PC-9 (cell line): ENCODE measurements at regions not wholly inside any gene's neighbourhood (a gene's known extent, or its start where the extent isn't known, plus 50 kb on each side); places are given as distances from the start of the nearest gene placed in this dataset.

Source experiments
- BruUV-seq: library from RNA; stranded (reverse); fragments of 400-500 nt; replicated peaks from 2 replicates; lab custom pipeline; 2021; lab: Mats Ljungman, UMichigan
- CTCF ChIA-PET: fragments of 300-600 bp; sonication (Branson Sonifier 250); formaldehyde crosslinking; loops from one replicate; lab custom pipeline; 2022; ENCODE audit warnings: antibody characterized with exemption; lab: Charles Lee
- POLR2A ChIA-PET: fragments of 300-600 bp; sonication (Branson Sonifier 250); formaldehyde crosslinking; loops from one replicate; lab custom pipeline; 2022; ENCODE audit warnings: antibody characterized with exemption; ENCODE audit not compliant: unreplicated experiment; lab: Charles Lee
- DNase-seq, 2 experiments: peaks; one replicate each; pipeline versions ENCODE4 v3.0.0 to v3.0.0-alpha.2; 2015 to 2022; ENCODE audit warnings: mixed read lengths in 1 of 2
- H2AFZ ChIP-seq: fragments of 200-600 bp; sonication (generic); 2 replicates; pipeline ENCODE4 v1.8.1; 2017; ENCODE audit warnings: antibody characterized with exemption
- H3F3A ChIP-seq: fragments of 200-600 bp; sonication (generic); 2 replicates; pipeline ENCODE4 v1.8.1; 2017; ENCODE audit warnings: antibody characterized with exemption, mild to moderate bottlenecking, low read depth; ENCODE audit not compliant: insufficient read depth
- H3K27ac ChIP-seq: fragments of 200-600 bp; sonication (generic); 2 replicates; pipeline ENCODE4 v1.6.1; 2016; ENCODE audit warnings: mixed run types
- H3K27me3 ChIP-seq: fragments of 200-600 bp; sonication (generic); 2 replicates; pipeline ENCODE4 v1.6.1; 2016; ENCODE audit warnings: low read depth, mixed run types; ENCODE audit not compliant: insufficient read depth
- H3K36me3 ChIP-seq: fragments of 200-600 bp; sonication (generic); 2 replicates; pipeline ENCODE4 v1.6.1; 2016; ENCODE audit warnings: low read depth, mixed run types
- H3K4me1 ChIP-seq: fragments of 200-600 bp; sonication (generic); replicated peaks from 2 replicates; pipeline ENCODE4 v1.6.1; 2016; ENCODE audit warnings: mixed run types; ENCODE audit not compliant: insufficient read depth
- H3K4me2 ChIP-seq: fragments of 200-600 bp; sonication (generic); 2 replicates; pipeline ENCODE4 v1.6.1; 2017; ENCODE audit warnings: mixed run types
- H3K4me3 ChIP-seq: fragments of 200-600 bp; sonication (generic); 2 replicates; pipeline ENCODE4 v1.6.1; 2016; ENCODE audit warnings: mixed run types
- H3K79me2 ChIP-seq: fragments of 200-600 bp; sonication (generic); 2 replicates; pipeline ENCODE4 v1.6.1; 2017; ENCODE audit warnings: low read depth, mixed run types
- H3K9me2 ChIP-seq: fragments of 200-600 bp; sonication (generic); 2 replicates; pipeline ENCODE4 v1.8.1; 2017; ENCODE audit warnings: mild to moderate bottlenecking; ENCODE audit not compliant: insufficient read depth
- H3K9me3 ChIP-seq: fragments of 200-600 bp; sonication (generic); 2 replicates; pipeline ENCODE4 v1.8.1; 2016; ENCODE audit warnings: low read depth; ENCODE audit not compliant: insufficient read depth
- H4K20me1 ChIP-seq: fragments of 200-600 bp; sonication (generic); 2 replicates; pipeline ENCODE4 v1.8.1; 2017; ENCODE audit not compliant: insufficient read depth
- EZH2 ChIP-seq: fragments of 200-600 bp; sonication (generic); IDR thresholded peaks from 2 replicates; pipeline ENCODE4 v1.8.0; 2017; ENCODE audit warnings: antibody characterized with exemption, low read depth
- intact Hi-C: fragments of 100-400 bp; cut with micrococcal nuclease; formaldehyde crosslinking; loops from one replicate; pipeline ENCODE4 v1.10.0; 2022; ENCODE audit not compliant: unreplicated experiment
- TF ChIP-seq, protein P1 (sequence below): fragments of 200-600 bp; sonication (generic); conservative IDR thresholded peaks from 2 replicates; pipeline ENCODE4 v1.6.1; 2017; ENCODE audit warnings: mixed run types, antibody characterized with exemption, mild to moderate bottlenecking, moderate library complexity

DNA sequence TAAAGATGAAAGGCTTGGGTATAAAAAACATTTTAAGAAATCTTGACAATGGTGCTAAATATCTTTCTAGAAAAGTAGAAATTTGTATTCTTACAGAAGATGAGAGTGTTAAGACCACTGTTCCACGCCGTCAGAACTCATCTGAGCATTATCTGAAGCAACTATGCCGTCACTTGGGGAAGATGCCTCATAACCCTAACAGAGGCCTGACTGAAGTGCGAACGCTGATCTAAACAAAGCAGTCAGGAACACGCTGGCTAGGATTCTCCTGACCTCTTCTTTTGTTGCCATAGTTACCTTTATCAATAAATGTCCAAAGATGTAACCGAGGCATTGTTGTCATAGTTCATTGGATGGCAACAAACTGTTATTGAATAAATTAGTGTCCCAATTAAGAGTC lies 612.4 kb downstream of the LTN1 start:
- no peaks in the 10 kb centered on the region for H4K20me1 ChIP-seq
- H3F3A ChIP-seq, result no peaks in the 10 kb centered on the region
- H3K9me3 ChIP-seq, result no peaks in the 10 kb centered on the region
- no peak overlapping the region for H3K4me2 ChIP-seq
- TF ChIP-seq, protein P1, sequence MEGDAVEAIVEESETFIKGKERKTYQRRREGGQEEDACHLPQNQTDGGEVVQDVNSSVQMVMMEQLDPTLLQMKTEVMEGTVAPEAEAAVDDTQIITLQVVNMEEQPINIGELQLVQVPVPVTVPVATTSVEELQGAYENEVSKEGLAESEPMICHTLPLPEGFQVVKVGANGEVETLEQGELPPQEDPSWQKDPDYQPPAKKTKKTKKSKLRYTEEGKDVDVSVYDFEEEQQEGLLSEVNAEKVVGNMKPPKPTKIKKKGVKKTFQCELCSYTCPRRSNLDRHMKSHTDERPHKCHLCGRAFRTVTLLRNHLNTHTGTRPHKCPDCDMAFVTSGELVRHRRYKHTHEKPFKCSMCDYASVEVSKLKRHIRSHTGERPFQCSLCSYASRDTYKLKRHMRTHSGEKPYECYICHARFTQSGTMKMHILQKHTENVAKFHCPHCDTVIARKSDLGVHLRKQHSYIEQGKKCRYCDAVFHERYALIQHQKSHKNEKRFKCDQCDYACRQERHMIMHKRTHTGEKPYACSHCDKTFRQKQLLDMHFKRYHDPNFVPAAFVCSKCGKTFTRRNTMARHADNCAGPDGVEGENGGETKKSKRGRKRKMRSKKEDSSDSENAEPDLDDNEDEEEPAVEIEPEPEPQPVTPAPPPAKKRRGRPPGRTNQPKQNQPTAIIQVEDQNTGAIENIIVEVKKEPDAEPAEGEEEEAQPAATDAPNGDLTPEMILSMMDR, result no peak
- no peak for TF ChIP-seq EZH2
- H3K27me3 ChIP-seq, result no peaks in the 10 kb centered on the region
- intact Hi-C loops, result no loop called here
- BruUV-seq, result no TSS peak
- no peak for DNase-seq
- H3K27ac ChIP-seq, result no peak overlapping the region
- no peaks in the 10 kb centered on the region for H3K36me3 ChIP-seq
- no peaks in the 10 kb centered on the region for H3K4me1 ChIP-seq
- H3K79me2 ChIP-seq, result no peaks in the 10 kb centered on the region
- no peak overlapping the region for H3K4me3 ChIP-seq
- no peaks in the 10 kb centered on the region for H3K9me2 ChIP-seq
- CTCF ChIA-PET, result no interaction called here
- no peak overlapping the region for H2AFZ ChIP-seq
- POLR2A ChIA-PET, result no interaction called here

DNA sequence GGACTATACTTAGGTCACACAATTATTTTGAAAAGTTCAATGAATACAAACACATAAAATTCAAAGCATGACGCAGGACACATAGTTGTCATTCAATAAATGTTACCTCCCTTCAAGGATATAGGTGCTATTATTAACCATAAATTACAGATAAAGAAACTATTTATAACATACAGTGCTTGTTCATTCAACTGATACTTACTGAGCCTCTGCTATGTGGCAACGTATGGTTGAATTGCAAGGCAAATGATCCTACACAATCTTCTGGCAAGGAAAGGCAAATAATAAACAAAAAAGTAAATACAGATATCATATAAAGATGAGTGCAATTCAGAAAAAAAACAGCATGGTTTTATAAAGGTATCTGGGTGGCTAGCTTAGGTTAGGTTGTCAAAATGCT lies 614.7 kb downstream of the LTN1 start:
- Histone ChIP-seq H2AFZ (no peak overlapping the region), H3K27me3 (no peaks in the 10 kb centered on the region), H3K9me2 (no peaks in the 10 kb centered on the region), H3K27ac (no peak overlapping the region), H3K4me3 (no peak overlapping the region), H3K9me3 (no peaks in the 10 kb centered on the region), H3K36me3 (no peaks in the 10 kb centered on the region), H3K4me1 (no peaks in the 10 kb centered on the region), H4K20me1 (no peaks in the 10 kb centered on the region), H3K4me2 (no peak overlapping the region), H3K79me2 (no peaks in the 10 kb centered on the region), H3F3A (no peaks in the 10 kb centered on the region)
- ChIA-PET CTCF (no interaction called here), POLR2A (no interaction called here)
- TF ChIP-seq EZH2, result no peak
- TF ChIP-seq, protein P1, result no peak
- no TSS peak for BruUV-seq
- no peak for DNase-seq
- intact Hi-C loops, result no loop called here

DNA sequence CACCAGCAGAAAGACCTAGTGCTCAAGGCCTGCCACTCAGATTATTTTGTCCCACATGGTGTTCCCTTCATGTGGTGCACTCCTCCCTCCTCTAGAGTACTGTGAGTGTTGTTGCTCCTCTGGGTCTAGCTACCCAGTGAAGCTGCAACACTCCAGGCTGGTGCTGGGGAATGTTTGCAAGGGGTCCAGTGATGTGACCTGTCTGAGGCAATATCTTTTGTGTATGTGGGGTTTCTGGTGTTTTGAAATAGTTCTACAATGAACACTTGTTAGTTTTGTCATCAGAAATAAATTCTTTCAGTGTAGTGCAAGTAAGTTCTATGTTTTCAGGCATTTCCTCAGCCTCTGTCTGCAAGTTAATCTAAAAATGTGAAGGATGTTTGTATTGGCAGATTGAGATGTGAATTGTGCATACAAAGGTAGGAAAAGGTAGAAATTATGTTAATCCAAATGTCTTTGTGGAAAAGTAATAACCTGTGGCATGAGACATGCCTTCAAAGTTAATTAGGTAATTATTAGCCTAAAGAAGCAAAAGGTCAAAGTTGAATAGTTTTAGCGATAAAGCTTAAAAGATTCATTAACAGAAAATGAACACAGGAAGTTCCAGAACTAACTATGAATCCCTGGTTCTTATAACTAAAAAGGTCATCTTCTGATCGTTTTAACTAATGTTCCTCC lies 616.8 kb downstream of the LTN1 start:
- no peaks in the 10 kb centered on the region for H3K9me2 ChIP-seq
- H3K79me2 ChIP-seq, result no peaks in the 10 kb centered on the region
- no peaks in the 10 kb centered on the region for H3F3A ChIP-seq
- POLR2A ChIA-PET, result no interaction called here
- no peak overlapping the region for H3K27ac ChIP-seq
- TF ChIP-seq EZH2, result no peak
- TF ChIP-seq, protein P1, result no peak
- H3K27me3 ChIP-seq, result no peaks in the 10 kb centered on the region
- CTCF ChIA-PET, result no interaction called here
- H3K4me3 ChIP-seq, result no peak overlapping the region
- no peak overlapping the region for H2AFZ ChIP-seq
- BruUV-seq, result no TSS peak
- H3K4me2 ChIP-seq, result no peak overlapping the region
- H3K36me3 ChIP-seq, result no peaks in the 10 kb centered on the region
- no peak for DNase-seq
- no peaks in the 10 kb centered on the region; the same call in 1 of the 2 replicates for H3K9me3 ChIP-seq
- H3K4me1 ChIP-seq, result no peaks in the 10 kb centered on the region
- H4K20me1 ChIP-seq, result no peaks in the 10 kb centered on the region
- intact Hi-C loops, result no loop called here
